Right atrium auricular region (tissue), 2 donors: ENCODE measurements at regions not wholly inside any gene's neighbourhood (a gene's known extent, or its start where the extent isn't known, plus 50 kb on each side); places are given as distances from the start of the nearest gene placed in this dataset.

Experiments
- DNase-seq: peaks from one replicate; pipeline ENCODE4 v3.0.0-alpha.2; 2019; ENCODE audit warnings: low spot score
- H3K27ac ChIP-seq, 2 donors: fragments of 200-600 bp; sonication (generic); 1 replicate in 1 of 2; 2 replicates in 1 of 2; pipeline ENCODE4 v1.5.1; 2016 to 2019
- H3K27me3 ChIP-seq, 2 donors: fragments of 200-600 bp; sonication (generic); one replicate each; pipeline versions ENCODE4 v1.5.1 to v1.6.0; 2017 to 2019
- H3K36me3 ChIP-seq: fragments of 200-600 bp; sonication (generic); one replicate; pipeline ENCODE4 v1.5.1; 2016
- H3K4me1 ChIP-seq, 2 donors: fragments of 200-600 bp; sonication (generic); one replicate each; pipeline versions ENCODE4 v1.5.1 to v1.6.0; 2017 to 2019
- H3K4me3 ChIP-seq, 2 donors: fragments of 200-600 bp; sonication (generic); 1 replicate in 1 of 2; 2 replicates in 1 of 2; pipeline ENCODE4 v1.5.1; 2017 to 2019; ENCODE audit warnings: mild to moderate bottlenecking in 1 of 2, moderate library complexity in 1 of 2
- H3K9me3 ChIP-seq, 2 donors: fragments of 200-600 bp; sonication (generic); one replicate each; pipeline ENCODE4 v1.5.1; 2019
- TF ChIP-seq, protein P1 (sequence below), 2 donors: fragments of 200-600 bp; sonication (generic); IDR thresholded peaks; one replicate each; pipeline ENCODE4 v1.5.1; 2019; ENCODE audit warnings: antibody characterized with exemption in 2 of 2

DNA sequence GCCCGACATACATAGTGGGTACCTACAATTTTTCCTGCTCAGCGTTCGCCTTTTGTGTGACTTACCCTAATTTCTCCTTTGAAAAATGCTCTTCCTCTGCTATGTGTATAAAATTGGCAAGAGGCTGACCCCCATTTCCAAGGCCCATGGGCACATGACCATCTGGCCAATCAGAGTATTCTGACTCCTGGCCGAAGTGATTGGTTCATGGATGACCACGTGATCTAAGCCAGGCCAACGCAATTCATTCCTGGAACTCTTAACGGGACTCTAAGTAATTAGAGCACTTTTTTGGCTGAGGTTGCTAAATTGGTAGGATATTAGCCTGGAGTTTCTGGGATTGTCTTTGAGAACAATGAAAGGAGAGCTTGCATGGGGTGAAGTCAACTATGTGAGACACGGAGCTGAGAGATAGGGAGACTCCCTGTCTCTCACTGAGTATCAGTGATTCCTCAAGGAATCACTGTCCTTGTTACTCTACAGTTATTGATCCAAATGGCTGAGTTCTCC, 110.1 kb upstream of the TBX3 start:
- H3K4me1 ChIP-seq = no peaks in the 10 kb centered on the region
- DNase-seq = no peak
- H3K27ac ChIP-seq = no peak overlapping the region
- no peaks in the 10 kb centered on the region for H3K9me3 ChIP-seq
- TF ChIP-seq, protein P1, sequence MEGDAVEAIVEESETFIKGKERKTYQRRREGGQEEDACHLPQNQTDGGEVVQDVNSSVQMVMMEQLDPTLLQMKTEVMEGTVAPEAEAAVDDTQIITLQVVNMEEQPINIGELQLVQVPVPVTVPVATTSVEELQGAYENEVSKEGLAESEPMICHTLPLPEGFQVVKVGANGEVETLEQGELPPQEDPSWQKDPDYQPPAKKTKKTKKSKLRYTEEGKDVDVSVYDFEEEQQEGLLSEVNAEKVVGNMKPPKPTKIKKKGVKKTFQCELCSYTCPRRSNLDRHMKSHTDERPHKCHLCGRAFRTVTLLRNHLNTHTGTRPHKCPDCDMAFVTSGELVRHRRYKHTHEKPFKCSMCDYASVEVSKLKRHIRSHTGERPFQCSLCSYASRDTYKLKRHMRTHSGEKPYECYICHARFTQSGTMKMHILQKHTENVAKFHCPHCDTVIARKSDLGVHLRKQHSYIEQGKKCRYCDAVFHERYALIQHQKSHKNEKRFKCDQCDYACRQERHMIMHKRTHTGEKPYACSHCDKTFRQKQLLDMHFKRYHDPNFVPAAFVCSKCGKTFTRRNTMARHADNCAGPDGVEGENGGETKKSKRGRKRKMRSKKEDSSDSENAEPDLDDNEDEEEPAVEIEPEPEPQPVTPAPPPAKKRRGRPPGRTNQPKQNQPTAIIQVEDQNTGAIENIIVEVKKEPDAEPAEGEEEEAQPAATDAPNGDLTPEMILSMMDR (IDR thresholded peaks at IDR 0.05) = no peak
- no peaks in the 10 kb centered on the region for H3K27me3 ChIP-seq
- no peaks in the 10 kb centered on the region for H3K36me3 ChIP-seq
- no peak overlapping the region for H3K4me3 ChIP-seq

DNA sequence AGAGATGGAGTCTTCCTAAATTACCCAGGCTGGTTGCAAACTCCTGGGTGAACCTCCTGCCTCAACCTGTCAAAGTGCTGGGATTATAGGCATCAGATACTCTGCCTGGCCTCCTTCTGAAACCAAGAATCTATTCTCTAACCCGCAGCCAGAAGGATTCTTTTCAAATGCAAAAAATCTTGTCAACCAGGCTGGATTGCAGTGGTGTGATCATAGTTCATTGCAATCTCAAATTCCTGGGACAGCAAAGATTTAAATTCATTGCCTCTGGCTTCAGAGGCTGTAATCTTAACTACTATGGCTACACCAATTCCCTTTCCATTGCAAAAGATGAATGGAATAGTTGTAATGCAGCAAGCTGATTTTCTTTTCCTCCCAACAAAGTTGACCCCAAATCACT, 106.3 kb upstream of the TBX3 start:
- H3K4me1 ChIP-seq = no peaks in the 10 kb centered on the region
- H3K36me3 ChIP-seq = no peaks in the 10 kb centered on the region
- H3K4me3 ChIP-seq = no peak overlapping the region
- H3K27ac ChIP-seq = no peak overlapping the region
- H3K9me3 ChIP-seq = no peaks in the 10 kb centered on the region
- no peak for DNase-seq
- no peaks in the 10 kb centered on the region for H3K27me3 ChIP-seq
- TF ChIP-seq, protein P1 (IDR thresholded peaks at IDR 0.05) = no peak

DNA sequence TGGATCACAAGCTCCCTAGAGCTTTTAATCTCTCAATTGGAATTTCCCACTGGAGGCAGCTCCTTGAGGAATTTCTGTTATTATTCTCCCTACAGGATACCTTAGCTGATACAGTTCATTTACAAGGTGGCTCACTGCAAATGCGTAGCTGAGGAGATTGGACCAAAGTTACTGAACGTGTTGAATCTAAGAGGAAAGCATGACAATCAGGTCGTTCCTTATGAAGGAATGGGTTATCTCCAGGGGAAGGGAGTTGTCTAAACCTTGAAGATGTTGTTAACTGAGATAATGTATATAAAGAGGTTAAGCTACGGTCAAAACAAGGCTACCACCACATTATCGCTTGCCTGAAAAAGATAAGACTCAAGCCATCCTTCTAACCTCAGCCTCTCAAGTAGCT, 105.8 kb upstream of the TBX3 start:
- no peaks in the 10 kb centered on the region for H3K4me1 ChIP-seq
- DNase-seq = no peak
- TF ChIP-seq, protein P1 (IDR thresholded peaks at IDR 0.05) = no peak
- no peaks in the 10 kb centered on the region for H3K36me3 ChIP-seq
- no peak overlapping the region for H3K27ac ChIP-seq
- H3K9me3 ChIP-seq = no peaks in the 10 kb centered on the region
- H3K27me3 ChIP-seq = no peaks in the 10 kb centered on the region
- no peak overlapping the region for H3K4me3 ChIP-seq

DNA sequence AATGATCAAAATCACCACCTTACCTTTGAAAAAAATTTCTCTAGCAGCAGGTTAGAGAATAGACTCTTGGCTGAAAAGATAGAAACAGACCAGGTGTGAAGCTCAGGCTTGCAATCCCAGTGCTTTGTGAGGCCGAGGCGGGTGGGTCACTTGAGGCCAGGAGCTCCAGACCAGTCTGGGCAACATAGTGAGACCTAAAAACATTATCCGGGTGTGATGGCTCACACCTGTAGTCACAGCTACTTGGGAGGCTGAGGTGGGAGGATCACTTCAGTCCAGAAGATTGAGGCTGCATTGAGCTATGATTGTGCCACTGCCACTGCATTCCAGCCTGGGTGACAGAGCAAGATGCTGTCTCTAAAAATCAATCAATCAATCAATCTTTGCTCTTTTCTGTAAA, 105.3 kb upstream of the TBX3 start:
- Histone ChIP-seq H3K27ac (no peak overlapping the region), H3K9me3 (no peaks in the 10 kb centered on the region), H3K4me3 (no peak overlapping the region), H3K36me3 (no peaks in the 10 kb centered on the region), H3K4me1 (no peaks in the 10 kb centered on the region), H3K27me3 (no peaks in the 10 kb centered on the region)
- TF ChIP-seq, protein P1 (IDR thresholded peaks at IDR 0.05) = no peak
- DNase-seq = no peak

DNA sequence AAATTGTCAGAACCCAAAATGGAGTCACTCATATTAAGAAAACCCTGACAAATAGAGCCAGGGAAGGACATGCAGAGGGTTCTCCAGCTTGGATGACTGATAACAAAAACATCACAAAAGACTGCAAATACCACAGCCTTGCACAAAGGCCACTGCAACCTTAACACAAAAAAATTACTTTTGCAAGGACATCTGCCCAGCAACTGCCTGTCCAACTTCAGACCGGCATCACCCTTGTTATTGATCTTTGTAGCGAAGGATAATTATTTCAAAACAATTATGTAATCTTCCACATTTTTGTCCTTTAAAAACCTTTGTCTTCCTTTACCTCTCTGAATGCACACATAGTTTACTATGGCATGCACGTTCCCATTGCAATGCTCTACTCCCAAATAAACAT, 100.6 kb upstream of the TBX3 start:
- H3K36me3 ChIP-seq = no peaks in the 10 kb centered on the region
- H3K4me1 ChIP-seq = no peaks in the 10 kb centered on the region
- TF ChIP-seq, protein P1 (IDR thresholded peaks at IDR 0.05) = no peak
- H3K4me3 ChIP-seq = no peak overlapping the region
- no peak overlapping the region for H3K27ac ChIP-seq
- H3K9me3 ChIP-seq = no peaks in the 10 kb centered on the region
- H3K27me3 ChIP-seq = no peaks in the 10 kb centered on the region
- DNase-seq = no peak

DNA sequence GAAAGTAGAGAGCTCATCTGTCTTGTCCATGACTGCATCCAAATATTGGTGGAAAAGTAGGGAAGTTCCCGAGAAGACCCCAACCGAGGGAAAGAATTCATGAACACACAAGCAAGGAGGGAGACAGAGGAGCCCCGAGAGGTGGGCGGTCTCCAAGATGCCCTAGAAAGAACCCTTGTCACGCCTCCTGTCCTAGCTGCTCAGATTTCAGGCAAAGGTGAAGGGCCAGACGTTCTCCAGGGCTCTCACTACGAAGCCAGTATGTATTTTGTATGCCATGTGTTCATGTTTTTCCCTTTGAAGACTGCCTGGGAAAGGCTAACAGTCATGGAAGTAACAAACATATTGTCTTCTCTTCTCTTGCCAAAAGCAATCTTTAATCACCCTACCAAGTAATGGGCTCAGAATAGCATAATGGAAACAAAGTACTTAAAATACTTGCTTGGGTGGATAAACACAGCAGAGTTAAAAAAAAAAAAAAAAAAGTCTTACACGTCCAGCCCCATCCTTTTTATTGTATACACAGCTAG, 99.2 kb upstream of the TBX3 start:
- H3K4me1 ChIP-seq = no peaks in the 10 kb centered on the region
- H3K36me3 ChIP-seq = no peaks in the 10 kb centered on the region
- H3K9me3 ChIP-seq = no peaks in the 10 kb centered on the region
- TF ChIP-seq, protein P1 (IDR thresholded peaks at IDR 0.05) = no peak
- DNase-seq = no peak
- no peaks in the 10 kb centered on the region for H3K27me3 ChIP-seq
- H3K4me3 ChIP-seq = no peak overlapping the region
- no peak overlapping the region for H3K27ac ChIP-seq
